ENCODE measurements at regions not wholly inside any gene's neighbourhood (a gene's known extent, or its start where the extent isn't known, plus 50 kb on each side); places are given as distances from the start of the nearest gene placed in this dataset.
"Not testable (repeated sequence)": the region's sequence is repeated elsewhere in the genome, so short reads cannot be mapped to it uniquely, and the experiment has no call there.

DNA sequence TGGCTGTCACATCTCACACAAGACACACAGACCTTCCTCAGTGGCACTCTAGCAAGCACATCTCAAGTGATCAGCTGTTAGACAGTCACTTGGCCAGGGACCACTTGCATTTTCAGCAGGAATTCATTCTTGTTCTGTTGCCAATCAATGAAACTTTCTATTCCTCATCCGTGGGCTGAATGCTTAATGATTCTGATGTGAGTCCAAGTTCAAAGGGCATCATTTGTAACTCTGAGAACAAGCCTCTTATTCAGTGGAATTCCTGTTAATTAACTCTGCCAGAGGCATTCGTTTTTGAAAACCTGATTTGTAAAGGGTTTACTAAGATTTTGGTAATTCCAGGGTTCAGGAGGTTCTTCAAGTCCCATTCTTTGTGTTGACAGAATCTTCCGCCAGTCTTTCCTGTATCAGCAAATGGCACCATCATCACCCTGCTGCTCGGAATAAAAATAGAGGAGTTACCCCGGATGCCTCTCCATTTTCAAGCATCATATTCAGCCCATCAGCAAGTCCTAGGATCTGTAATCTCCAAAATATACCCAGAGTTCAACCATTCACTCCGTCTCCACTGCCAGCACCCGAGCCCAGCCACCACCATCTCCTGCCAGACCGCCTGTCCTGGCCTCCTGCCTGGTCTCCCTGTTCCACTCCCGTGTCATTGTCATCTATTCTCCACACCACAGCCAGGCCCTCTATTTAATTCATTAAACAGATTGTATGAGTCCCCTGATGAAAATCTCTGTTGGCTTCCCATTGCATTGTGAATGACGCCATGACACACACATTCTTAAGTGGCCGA is 473.4 kb downstream of the AACS start:
- DNase-seq (ENCODE audit: low spot score): no peak
- Mint-ChIP-seq H3K27me3 (ENCODE audit: insufficient read depth) (no peaks in the 10 kb centered on the region), H3K27ac (no peak overlapping the region), H3K4me1 (ENCODE audit: low read depth) (no peaks in the 10 kb centered on the region), H3K9me3 (no peaks in the 10 kb centered on the region), H3K4me3 (no peak overlapping the region), H3K36me3 (ENCODE audit: low read depth) (no peaks in the 10 kb centered on the region)
- intact Hi-C loops (cut with micrococcal nuclease): no loop called here

DNA sequence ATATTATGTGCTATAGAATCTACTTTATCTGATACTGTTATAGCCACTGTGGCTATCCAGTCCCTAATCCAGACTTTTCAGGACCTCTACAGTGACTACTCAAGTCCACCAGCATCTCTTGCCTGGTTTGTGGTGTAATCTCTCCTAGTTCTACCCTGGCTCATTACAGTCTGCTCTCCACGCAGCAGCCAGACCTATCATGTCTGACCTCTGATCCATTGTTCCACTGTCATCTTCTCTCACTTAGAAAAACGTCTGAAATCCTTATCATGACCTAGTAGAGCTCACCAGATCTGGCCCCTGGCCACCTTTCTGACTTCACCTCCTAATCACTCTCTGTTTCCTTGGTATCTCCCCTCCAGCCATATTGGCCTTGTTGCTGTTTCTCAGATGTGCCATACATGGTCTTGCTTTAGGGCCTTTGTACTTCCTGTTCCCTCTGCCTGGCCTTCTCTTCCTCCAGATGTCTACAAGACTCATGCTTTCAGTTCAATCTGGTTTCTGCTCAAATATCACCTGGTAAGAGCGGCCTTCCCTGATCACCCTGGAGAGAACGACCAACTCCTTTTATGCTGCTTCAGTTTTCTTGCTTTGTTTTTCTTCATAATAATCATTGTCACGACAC is 475.5 kb downstream of the AACS start:
- H3K27ac Mint-ChIP-seq: no peak overlapping the region
- intact Hi-C loops (cut with micrococcal nuclease): no loop called here
- H3K9me3 Mint-ChIP-seq: no peaks in the 10 kb centered on the region
- no peak overlapping the region for H3K4me3 Mint-ChIP-seq
- no peaks in the 10 kb centered on the region for H3K27me3 Mint-ChIP-seq (ENCODE audit: insufficient read depth)
- no peaks in the 10 kb centered on the region for H3K36me3 Mint-ChIP-seq (ENCODE audit: low read depth)
- H3K4me1 Mint-ChIP-seq (ENCODE audit: low read depth): no peaks in the 10 kb centered on the region
- no peak for DNase-seq (ENCODE audit: low spot score)

DNA sequence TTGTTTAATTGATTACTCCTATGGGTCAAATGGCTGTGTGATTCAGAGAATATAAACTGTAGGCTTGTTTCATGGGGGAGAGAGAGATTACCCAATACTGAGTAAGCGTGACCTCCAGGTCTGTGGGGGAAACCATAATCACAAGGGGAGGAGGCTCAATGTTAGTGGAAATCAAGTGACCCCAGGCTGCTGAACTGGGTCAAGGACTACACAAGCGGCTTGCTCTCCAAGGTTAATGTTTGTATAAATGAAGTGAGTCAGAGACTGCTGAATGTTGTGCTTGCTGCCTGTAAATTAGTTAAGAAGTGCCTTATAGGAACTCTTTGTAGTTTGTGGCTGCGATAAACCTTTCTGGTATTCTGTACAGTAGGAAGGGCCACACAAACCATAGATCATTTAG is 479.7 kb downstream of the AACS start:
- H3K4me3 Mint-ChIP-seq: no peak overlapping the region
- no peak overlapping the region for H3K27ac Mint-ChIP-seq
- no peaks in the 10 kb centered on the region for H3K36me3 Mint-ChIP-seq (ENCODE audit: low read depth)
- no peaks in the 10 kb centered on the region for H3K9me3 Mint-ChIP-seq
- no peaks in the 10 kb centered on the region for H3K4me1 Mint-ChIP-seq (ENCODE audit: low read depth)
- intact Hi-C loops (cut with micrococcal nuclease): no loop called here
- DNase-seq (ENCODE audit: low spot score): no peak
- no peaks in the 10 kb centered on the region for H3K27me3 Mint-ChIP-seq (ENCODE audit: insufficient read depth)

DNA sequence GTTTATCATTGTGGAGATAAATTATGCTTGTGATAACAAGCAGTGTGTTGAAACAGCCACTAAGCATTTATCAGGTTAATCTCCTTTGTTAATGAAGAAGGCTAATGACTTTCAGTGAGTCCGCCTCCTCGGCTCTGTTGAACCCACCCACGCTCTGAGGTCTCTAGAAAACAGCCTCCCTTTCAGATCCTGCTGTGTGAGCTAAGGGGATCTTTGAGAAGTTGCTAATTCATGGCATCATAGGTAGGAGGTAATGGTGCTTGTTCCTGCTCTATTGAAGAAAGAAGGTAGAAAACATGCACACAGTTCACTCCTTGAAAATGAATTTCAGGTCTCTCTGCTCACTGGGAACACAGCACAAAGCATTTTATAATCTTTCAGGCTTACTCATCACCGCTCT is 483.9 kb downstream of the AACS start:
- Mint-ChIP-seq H3K36me3 (ENCODE audit: low read depth) (no peaks in the 10 kb centered on the region), H3K27ac (no peak overlapping the region), H3K4me3 (no peak overlapping the region), H3K4me1 (ENCODE audit: low read depth) (no peaks in the 10 kb centered on the region), H3K27me3 (ENCODE audit: insufficient read depth) (no peaks in the 10 kb centered on the region), H3K9me3 (no peaks in the 10 kb centered on the region)
- intact Hi-C loops (cut with micrococcal nuclease): no loop called here
- DNase-seq (ENCODE audit: low spot score): no peak

DNA sequence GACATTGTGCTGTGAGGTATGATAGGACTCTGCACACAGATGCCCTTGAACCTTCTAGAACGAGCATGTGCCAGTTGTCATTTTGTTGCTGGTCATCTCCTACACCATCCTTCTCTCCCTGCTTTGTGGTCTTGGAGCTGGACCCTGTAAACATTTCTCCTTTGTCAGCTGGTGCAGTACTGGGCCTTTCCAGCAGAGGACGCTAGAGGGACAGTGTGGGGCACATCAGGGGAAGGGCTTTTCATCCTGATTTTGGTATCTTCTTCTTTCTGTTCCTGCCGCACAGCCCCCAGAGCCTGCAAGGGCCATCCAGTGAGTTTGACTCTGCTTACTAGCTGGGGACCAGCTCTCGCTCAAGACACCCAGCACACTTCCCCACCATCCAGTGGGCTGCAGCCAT is 484.6 kb downstream of the AACS start:
- no peak for DNase-seq (ENCODE audit: low spot score)
- Mint-ChIP-seq H3K9me3 (no peaks in the 10 kb centered on the region), H3K27ac (no peak overlapping the region)

DNA sequence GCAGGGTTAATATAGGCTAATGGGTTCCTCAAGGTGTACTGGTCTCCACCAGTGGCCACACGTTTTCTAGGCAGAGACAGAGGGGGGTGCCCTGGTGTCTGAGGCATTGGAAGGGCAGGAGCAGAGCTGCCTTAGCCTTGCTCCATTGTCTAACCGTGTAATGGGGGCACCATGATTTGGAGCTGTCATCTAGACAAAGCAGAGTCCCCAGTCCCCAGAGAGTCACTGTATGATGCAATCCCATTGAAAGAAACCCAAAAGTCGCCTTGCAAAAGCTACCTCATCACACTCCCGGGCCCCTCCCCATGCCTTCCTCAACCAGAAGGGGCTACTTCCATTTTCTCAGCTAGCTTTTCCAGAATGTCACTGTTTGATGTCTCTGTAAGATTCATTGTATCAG is 487.1 kb downstream of the AACS start:
- Mint-ChIP-seq H3K4me3 (no peak overlapping the region), H3K27me3 (ENCODE audit: insufficient read depth) (no peaks in the 10 kb centered on the region), H3K36me3 (ENCODE audit: low read depth) (no peaks in the 10 kb centered on the region), H3K9me3 (no peaks in the 10 kb centered on the region), H3K4me1 (ENCODE audit: low read depth) (no peaks in the 10 kb centered on the region), H3K27ac (no peak overlapping the region)
- no peak for DNase-seq (ENCODE audit: low spot score)
- intact Hi-C loops (cut with micrococcal nuclease): no loop called here

More for the DNA sequence above, 484.6 kb downstream of the AACS start:
- Mint-ChIP-seq H3K27me3 (ENCODE audit: insufficient read depth) (no peaks in the 10 kb centered on the region), H3K36me3 (ENCODE audit: low read depth) (no peaks in the 10 kb centered on the region), H3K4me1 (ENCODE audit: low read depth) (no peaks in the 10 kb centered on the region), H3K4me3 (no peak overlapping the region)
- intact Hi-C loops (cut with micrococcal nuclease): no loop called here

DNA sequence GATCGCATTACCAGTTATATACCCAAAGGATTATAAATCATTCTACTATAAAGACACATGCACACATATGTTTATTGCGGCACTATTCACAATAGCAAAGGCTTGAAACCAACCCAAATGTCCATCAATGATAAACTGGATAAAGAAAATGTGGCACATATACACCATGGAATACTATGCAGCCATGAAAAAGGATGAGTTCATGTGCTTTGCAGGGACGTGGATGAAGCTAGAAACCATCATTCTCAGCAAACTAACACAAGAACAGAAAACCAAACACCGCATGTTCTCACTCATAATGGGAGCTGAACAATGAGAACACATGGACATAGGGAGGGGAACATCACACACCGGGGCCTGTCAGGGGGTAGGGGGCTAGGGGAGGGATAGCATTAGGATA is 495.8 kb downstream of the AACS start:
- H3K4me3 Mint-ChIP-seq; H3K27me3 Mint-ChIP-seq (ENCODE audit: insufficient read depth); intact Hi-C loops (cut with micrococcal nuclease); H3K27ac Mint-ChIP-seq; H3K36me3 Mint-ChIP-seq (ENCODE audit: low read depth); DNase-seq (ENCODE audit: low spot score); H3K9me3 Mint-ChIP-seq; H3K4me1 Mint-ChIP-seq (ENCODE audit: low read depth): not testable (repeated sequence)

DNA sequence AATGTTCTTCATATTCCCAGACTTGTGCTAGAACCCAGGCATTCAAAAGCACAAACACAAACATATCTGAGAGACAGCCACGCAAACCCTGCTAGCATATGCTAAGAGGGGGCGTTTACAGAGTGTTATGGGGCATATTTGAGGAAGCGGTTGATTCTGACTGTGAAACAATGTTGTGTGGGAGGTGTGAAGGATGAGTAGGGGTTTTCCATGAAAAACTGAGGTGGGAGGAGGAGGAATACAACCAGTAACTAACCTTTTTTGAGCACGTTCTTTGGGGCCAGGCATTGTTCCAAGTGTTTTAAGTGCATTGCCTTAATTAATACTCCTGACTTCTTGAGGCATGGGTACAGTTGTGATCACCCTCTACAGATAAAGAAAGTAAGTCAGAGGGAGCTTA is 499.5 kb downstream of the AACS start:
- peaks cover 10% of the 10 kb centered on the region for H3K9me3 Mint-ChIP-seq
- intact Hi-C loops (cut with micrococcal nuclease): no loop called here
- H3K27me3 Mint-ChIP-seq (ENCODE audit: insufficient read depth): no peaks in the 10 kb centered on the region
- H3K36me3 Mint-ChIP-seq (ENCODE audit: low read depth): no peaks in the 10 kb centered on the region
- no peaks in the 10 kb centered on the region for H3K4me1 Mint-ChIP-seq (ENCODE audit: low read depth)
- no peak overlapping the region for H3K27ac Mint-ChIP-seq
- no peak overlapping the region for H3K4me3 Mint-ChIP-seq
- no peak for DNase-seq (ENCODE audit: low spot score)

DNA sequence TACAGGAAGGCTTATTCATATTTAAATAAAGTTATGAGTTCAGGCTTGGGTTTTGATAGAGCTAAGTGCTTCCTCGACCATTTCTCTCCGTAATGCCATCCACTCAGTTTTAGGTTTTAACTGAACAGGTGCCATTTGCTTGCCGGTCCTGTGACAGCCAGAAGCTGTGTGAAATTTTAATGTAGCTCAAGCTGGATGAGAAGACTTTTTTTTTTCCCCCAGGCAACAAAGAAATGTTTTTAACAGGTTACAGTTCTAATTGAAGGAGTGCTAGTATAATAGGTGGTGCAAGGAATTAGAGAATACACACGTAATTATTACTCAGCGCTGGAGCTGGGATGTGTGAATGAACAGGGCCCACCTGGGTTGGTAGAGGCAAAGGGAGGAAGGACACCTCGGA is 502.3 kb downstream of the AACS start:
- H3K9me3 Mint-ChIP-seq: peaks cover 6% of the 10 kb centered on the region
- H3K4me1 Mint-ChIP-seq (ENCODE audit: low read depth): no peaks in the 10 kb centered on the region
- H3K27me3 Mint-ChIP-seq (ENCODE audit: insufficient read depth): no peaks in the 10 kb centered on the region
- intact Hi-C loops (cut with micrococcal nuclease): no loop called here
- H3K27ac Mint-ChIP-seq: no peak overlapping the region
- H3K4me3 Mint-ChIP-seq: no peak overlapping the region
- no peak for DNase-seq (ENCODE audit: low spot score)
- no peaks in the 10 kb centered on the region for H3K36me3 Mint-ChIP-seq (ENCODE audit: low read depth)

DNA sequence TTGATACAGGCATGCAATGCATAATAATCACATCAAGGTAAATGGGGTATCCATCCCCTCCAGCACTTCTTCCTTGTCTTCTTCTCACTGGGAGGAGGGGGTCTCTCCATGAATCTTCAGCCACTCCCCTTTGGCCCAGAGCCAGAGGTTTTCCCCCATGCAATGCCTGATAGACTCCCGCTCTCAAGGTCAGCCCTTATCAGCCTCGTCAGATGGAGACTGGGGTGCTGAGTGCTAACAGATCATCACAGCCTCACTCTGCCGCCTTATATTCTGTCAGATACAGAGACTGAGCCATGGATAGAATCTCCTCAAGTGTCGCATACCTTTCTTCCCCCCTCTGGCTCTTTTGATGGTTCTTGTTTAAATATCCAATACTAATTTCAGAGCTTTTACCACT is 503.1 kb downstream of the AACS start:
- H3K9me3 Mint-ChIP-seq: peaks cover 6% of the 10 kb centered on the region
- H3K36me3 Mint-ChIP-seq (ENCODE audit: low read depth): no peaks in the 10 kb centered on the region
- intact Hi-C loops (cut with micrococcal nuclease): no loop called here
- no peak overlapping the region for H3K27ac Mint-ChIP-seq
- no peaks in the 10 kb centered on the region for H3K27me3 Mint-ChIP-seq (ENCODE audit: insufficient read depth)
- no peaks in the 10 kb centered on the region for H3K4me1 Mint-ChIP-seq (ENCODE audit: low read depth)
- H3K4me3 Mint-ChIP-seq: no peak overlapping the region
- DNase-seq (ENCODE audit: low spot score): no peak

DNA sequence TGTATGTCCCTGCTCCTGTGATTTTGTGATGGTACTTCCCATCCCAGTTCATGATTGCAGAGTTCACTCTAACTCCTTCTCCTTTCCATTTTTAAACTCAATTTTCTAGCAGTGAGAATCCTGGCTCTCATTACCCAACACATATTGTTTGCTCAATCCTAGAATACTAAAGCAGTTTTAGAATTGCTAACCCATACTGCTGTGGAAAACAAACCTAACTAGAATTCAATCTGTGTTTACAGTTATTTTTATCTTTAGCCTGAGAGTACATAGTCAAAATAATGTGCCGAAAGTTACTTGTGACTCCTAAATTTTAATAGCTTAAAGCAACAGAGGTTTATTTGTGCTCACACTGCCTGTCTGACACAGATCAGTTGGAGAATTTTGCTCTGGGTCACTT is 508.0 kb downstream of the AACS start:
- Mint-ChIP-seq H3K27me3 (ENCODE audit: insufficient read depth) (no peaks in the 10 kb centered on the region), H3K36me3 (ENCODE audit: low read depth) (no peaks in the 10 kb centered on the region), H3K4me1 (ENCODE audit: low read depth) (no peaks in the 10 kb centered on the region), H3K4me3 (no peak overlapping the region), H3K9me3 (peaks cover 4% of the 10 kb centered on the region), H3K27ac (no peak overlapping the region)
- intact Hi-C loops (cut with micrococcal nuclease): no loop called here
- DNase-seq (ENCODE audit: low spot score): no peak

DNA sequence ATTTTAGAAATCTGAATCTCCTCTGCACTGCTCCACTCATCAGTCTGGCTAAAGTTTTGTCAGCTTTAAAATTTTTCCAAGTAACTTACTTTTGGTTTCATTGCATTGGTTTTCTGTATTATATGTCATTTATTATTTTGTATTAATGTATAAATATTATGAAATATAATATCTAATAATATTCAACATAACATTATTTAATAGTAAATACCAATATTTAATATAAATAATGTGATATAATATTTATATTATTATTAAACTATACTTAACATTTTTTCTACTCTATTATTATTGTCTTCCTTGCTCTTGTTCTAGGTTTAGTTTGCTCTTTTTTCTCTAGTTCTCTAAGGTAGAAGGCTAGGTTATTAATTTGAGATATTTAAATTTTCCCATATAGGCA is 512.1 kb downstream of the AACS start:
- Mint-ChIP-seq H3K4me3 (no peak overlapping the region), H3K9me3 (peaks cover 15% of the 10 kb centered on the region), H3K27ac (no peak overlapping the region), H3K27me3 (ENCODE audit: insufficient read depth) (peaks cover 2% of the 10 kb centered on the region), H3K36me3 (ENCODE audit: low read depth) (no peaks in the 10 kb centered on the region), H3K4me1 (ENCODE audit: low read depth) (no peaks in the 10 kb centered on the region)
- no peak for DNase-seq (ENCODE audit: low spot score)
- intact Hi-C loops (cut with micrococcal nuclease): no loop called here

DNA sequence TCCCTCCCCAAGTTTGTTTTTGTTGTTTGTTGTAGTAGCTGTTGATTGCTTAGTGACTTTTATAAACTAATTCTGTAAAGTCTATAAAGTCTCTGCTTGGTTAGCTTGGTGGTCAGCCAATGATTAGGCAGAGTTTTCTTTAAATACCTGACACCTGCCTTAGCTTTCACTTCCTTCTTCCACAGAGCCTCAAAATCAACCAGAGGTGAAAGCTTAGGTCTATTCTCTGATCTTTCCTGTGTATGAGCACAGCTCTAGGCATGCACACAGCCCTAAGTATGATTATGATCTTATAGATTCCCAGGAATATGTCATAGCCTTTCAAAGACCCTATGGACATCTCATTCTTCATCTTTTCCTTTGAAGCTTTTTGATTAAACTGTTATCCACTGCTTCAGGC is 514.7 kb downstream of the AACS start:
- DNase-seq (ENCODE audit: low spot score): no peak
- Mint-ChIP-seq H3K9me3 (peaks cover 19% of the 10 kb centered on the region), H3K27me3 (ENCODE audit: insufficient read depth) (peaks cover 2% of the 10 kb centered on the region), H3K4me3 (no peak overlapping the region), H3K36me3 (ENCODE audit: low read depth) (no peaks in the 10 kb centered on the region), H3K27ac (no peak overlapping the region), H3K4me1 (ENCODE audit: low read depth) (no peaks in the 10 kb centered on the region)
- intact Hi-C loops (cut with micrococcal nuclease): no loop called here

DNA sequence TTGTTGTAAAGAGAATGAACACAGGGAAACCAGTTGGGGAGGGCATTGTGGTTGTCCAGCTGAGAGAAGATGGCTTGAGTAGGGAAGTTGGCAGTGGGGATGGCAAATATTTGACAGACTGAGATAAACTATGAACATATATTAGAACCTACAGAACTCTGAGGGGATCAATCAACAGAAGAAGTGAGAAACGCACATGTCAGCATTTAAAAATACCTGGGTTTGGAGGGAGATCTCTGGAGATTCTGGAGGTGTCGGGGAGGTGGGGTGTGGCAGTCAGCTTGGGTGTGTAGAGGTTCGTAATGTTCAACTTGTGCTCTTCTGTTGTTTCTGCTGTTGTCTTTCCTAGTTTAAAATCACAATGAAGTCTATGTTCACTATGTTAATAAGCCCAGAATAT is 517.8 kb downstream of the AACS start:
- Mint-ChIP-seq H3K9me3 (peaks cover 17% of the 10 kb centered on the region), H3K27me3 (ENCODE audit: insufficient read depth) (peaks cover 2% of the 10 kb centered on the region), H3K27ac (no peak overlapping the region), H3K4me3 (no peak overlapping the region), H3K36me3 (ENCODE audit: low read depth) (no peaks in the 10 kb centered on the region), H3K4me1 (ENCODE audit: low read depth) (no peaks in the 10 kb centered on the region)
- no peak for DNase-seq (ENCODE audit: low spot score)
- intact Hi-C loops (cut with micrococcal nuclease): no loop called here
